ENCODE measurements at regions not wholly inside any gene's neighbourhood (a gene's known extent, or its start where the extent isn't known, plus 50 kb on each side); places are given as distances from the start of the nearest gene placed in this dataset.

- TF ChIP-seq CHD7 (IDR thresholded peaks at IDR 0.05; ENCODE audit: low read depth, low read length) (no peak), RERE (CRISPR knock-in tag; IDR thresholded peaks at IDR 0.05; ENCODE audit: borderline replicate concordance) (no peak), POLR2AphosphoS5 (IDR thresholded peaks at IDR 0.05; ENCODE audit: control insufficient read depth, insufficient read depth, low read depth, low read length) (no peak)
Observed at GRCh38 chr1:96130432-96130831, 591.2 kb upstream of the PTBP2 start (continued).
